ENCODE measurements at regions not wholly inside any gene's neighbourhood (a gene's known extent, or its start where the extent isn't known, plus 50 kb on each side); places are given as distances from the start of the nearest gene placed in this dataset.

DNA sequence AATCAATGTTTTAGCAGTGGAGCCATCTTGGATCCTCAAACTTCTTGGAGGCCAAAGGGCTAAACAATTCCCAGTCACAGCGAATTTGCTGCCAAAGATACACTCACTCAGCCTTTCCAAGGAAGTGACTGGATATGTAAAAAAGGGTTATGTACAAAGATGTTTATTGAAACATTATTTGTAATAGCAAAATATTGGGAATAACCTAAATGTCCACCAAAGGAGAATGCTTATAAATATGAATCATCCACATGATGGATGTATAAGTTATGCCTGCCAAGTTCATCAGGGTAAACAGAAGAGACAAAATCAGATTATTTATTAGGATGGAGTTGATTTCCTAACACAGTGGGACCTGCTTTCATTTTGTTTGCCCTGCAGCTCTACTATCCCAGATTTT, 145.2 kb upstream of the ABCA1 start:
- ChIA-PET POLR2A (no interaction called here), CTCF (ENCODE audit: low intra/inter-chr PET ratio) (no interaction called here)
- in situ Hi-C loops (cut with MboI) (no loop called here), intact Hi-C loops (cut with micrococcal nuclease) (no loop called here)
- H2AFZ ChIP-seq (ENCODE audit: low read depth, low read length) = no peak overlapping the region
- H3K4me1 ChIP-seq (replicated peaks in 1 of 2; ENCODE audit: control insufficient read depth in 2 of 2, insufficient read depth in 2 of 2, low read length in 2 of 2) = no peaks in the 10 kb centered on the region
- H3K36me3 ChIP-seq (ENCODE audit: control insufficient read depth, insufficient read depth, low read length) = no peaks in the 10 kb centered on the region
- H3K27me3 ChIP-seq (ENCODE audit: control insufficient read depth in 2 of 2, insufficient read depth in 2 of 2, low read length in 2 of 2) = no peaks in the 10 kb centered on the region; a peak in 1 of 5 replicates
- H3K27ac ChIP-seq (ENCODE audit: extremely low read depth, low read depth, low read length) = no peak overlapping the region
- H3K4me3 ChIP-seq = no peak overlapping the region
- ATAC-seq (no peak), DNase-seq (ENCODE audit: extremely low read depth in 1 of 4, low spot score in 3 of 4) (no peak), FAIRE-seq (no peak)
- no peaks in the 10 kb centered on the region for H3K79me2 ChIP-seq (ENCODE audit: control insufficient read depth, insufficient read depth, low read length)
- no peak overlapping the region for H3K9ac ChIP-seq (ENCODE audit: insufficient read depth in 1 of 2, low read depth in 2 of 2, low read length in 2 of 2)
- no TSS peak for BruUV-seq (replicated peaks)
- H4K20me1 ChIP-seq (replicated peaks; ENCODE audit: control insufficient read depth, insufficient read depth, low read length) = no peaks in the 10 kb centered on the region
- H3K4me2 ChIP-seq (ENCODE audit: insufficient read depth, low read length) = no peak overlapping the region
- WGBS (ENCODE audit: insufficient coverage, low coverage, missing lambda C conversion rate) = 0% methylated on average over 1 of the region's 1 CpG
- no peaks in the 10 kb centered on the region for H3K9me3 ChIP-seq (replicated peaks; ENCODE audit: control insufficient read depth, insufficient read depth, low read depth, low read length)
- no peaks in the 10 kb centered on the region for H3K9me1 ChIP-seq (ENCODE audit: control insufficient read depth, insufficient read depth, low read length)
- no peak for TF ChIP-seq ZHX1 (conservative IDR thresholded peaks at IDR 0.05; ENCODE audit: low read length)
- TF ChIP-seq, protein P1, sequence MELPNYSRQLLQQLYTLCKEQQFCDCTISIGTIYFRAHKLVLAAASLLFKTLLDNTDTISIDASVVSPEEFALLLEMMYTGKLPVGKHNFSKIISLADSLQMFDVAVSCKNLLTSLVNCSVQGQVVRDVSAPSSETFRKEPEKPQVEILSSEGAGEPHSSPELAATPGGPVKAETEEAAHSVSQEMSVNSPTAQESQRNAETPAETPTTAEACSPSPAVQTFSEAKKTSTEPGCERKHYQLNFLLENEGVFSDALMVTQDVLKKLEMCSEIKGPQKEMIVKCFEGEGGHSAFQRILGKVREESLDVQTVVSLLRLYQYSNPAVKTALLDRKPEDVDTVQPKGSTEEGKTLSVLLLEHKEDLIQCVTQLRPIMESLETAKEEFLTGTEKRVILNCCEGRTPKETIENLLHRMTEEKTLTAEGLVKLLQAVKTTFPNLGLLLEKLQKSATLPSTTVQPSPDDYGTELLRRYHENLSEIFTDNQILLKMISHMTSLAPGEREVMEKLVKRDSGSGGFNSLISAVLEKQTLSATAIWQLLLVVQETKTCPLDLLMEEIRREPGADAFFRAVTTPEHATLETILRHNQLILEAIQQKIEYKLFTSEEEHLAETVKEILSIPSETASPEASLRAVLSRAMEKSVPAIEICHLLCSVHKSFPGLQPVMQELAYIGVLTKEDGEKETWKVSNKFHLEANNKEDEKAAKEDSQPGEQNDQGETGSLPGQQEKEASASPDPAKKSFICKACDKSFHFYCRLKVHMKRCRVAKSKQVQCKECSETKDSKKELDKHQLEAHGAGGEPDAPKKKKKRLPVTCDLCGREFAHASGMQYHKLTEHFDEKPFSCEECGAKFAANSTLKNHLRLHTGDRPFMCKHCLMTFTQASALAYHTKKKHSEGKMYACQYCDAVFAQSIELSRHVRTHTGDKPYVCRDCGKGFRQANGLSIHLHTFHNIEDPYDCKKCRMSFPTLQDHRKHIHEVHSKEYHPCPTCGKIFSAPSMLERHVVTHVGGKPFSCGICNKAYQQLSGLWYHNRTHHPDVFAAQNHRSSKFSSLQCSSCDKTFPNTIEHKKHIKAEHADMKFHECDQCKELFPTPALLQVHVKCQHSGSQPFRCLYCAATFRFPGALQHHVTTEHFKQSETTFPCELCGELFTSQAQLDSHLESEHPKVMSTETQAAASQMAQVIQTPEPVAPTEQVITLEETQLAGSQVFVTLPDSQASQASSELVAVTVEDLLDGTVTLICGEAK (IDR thresholded peaks at IDR 0.05) = no peak
- TF ChIP-seq, protein P1 (CRISPR knock-in tag; IDR thresholded peaks at IDR 0.05) = no peak
- TF ChIP-seq HDAC1 (IDR thresholded peaks at IDR 0.05) = no peak
- TF ChIP-seq, protein P2, sequence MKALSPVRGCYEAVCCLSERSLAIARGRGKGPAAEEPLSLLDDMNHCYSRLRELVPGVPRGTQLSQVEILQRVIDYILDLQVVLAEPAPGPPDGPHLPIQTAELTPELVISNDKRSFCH (CRISPR knock-in tag; IDR thresholded peaks at IDR 0.05) = no peak
- TF ChIP-seq, protein P2 (tag; IDR thresholded peaks at IDR 0.05) = no peak
- no peak for TF ChIP-seq TBL1XR1 (IDR thresholded peaks at IDR 0.05; ENCODE audit: low read length in 2 of 2)
- no peak for TF ChIP-seq TEAD2 (tag; IDR thresholded peaks at IDR 0.05)
- no peak for TF ChIP-seq TEAD4 (IDR thresholded peaks at IDR 0.05; ENCODE audit: low read length)
- TF ChIP-seq TEAD4 (CRISPR knock-in tag; IDR thresholded peaks at IDR 0.05; ENCODE audit: borderline replicate concordance) = no peak
- TF ChIP-seq PRPF4 (IDR thresholded peaks at IDR 0.05; ENCODE audit: insufficient read depth, low read depth, low read length, poor library complexity, severe bottlenecking) = no peak
- TF ChIP-seq ARID1B (IDR thresholded peaks at IDR 0.05) = no peak

All from K562 (cell line).